GM18867 (cell line): ENCODE measurements at regions not wholly inside any gene's neighbourhood (a gene's known extent, or its start where the extent isn't known, plus 50 kb on each side); places are given as distances from the start of the nearest gene placed in this dataset.
A peak's percentile ranks its signal among the peaks of the same experiment; 100 is the strongest.
"Not testable (repeated sequence)": the region's sequence is repeated elsewhere in the genome, so short reads cannot be mapped to it uniquely, and the experiment has no call there.

Experiments
- ATAC-seq: cut with Tn5 transposase; IDR thresholded peaks from one replicate; pipeline ENCODE4 v1.9.1; 2021; ENCODE audit warnings: mild to moderate bottlenecking, moderate library complexity; ENCODE audit not compliant: unreplicated experiment

GRCh38 chr3:159669766-159670165 lies 318.9 kb upstream of the IL12A start:
- ATAC-seq, result no peak

- peak; percentile 88 for ATAC-seq
These were observed 315.6 kb upstream of the IL12A start for GRCh38 chr3:159672728-159673688.

GRCh38 chr3:159674583-159674982 lies 314.1 kb upstream of the IL12A start:
- no peak for ATAC-seq

- no peak for ATAC-seq
These were observed 313.4 kb upstream of the IL12A start for GRCh38 chr3:159675285-159675684.

- ATAC-seq, result no peak
These were observed 308.7 kb upstream of the IL12A start for GRCh38 chr3:159679900-159680299.

- not testable (repeated sequence) for ATAC-seq
These were observed 306.9 kb upstream of the IL12A start for GRCh38 chr3:159681717-159682116.

GRCh38 chr3:159685801-159686200 lies 302.8 kb upstream of the IL12A start:
- no peak for ATAC-seq

GRCh38 chr3:159693226-159693625 lies 295.4 kb upstream of the IL12A start:
- no peak for ATAC-seq

GRCh38 chr3:159711560-159712333 lies 276.9 kb upstream of the IL12A start:
- ATAC-seq, result no peak

- no peak for ATAC-seq
These were observed 267.3 kb upstream of the IL12A start for GRCh38 chr3:159721324-159721723.

GRCh38 chr3:159723295-159723694 lies 265.3 kb upstream of the IL12A start:
- no peak for ATAC-seq

GRCh38 chr3:159724627-159725026 lies 264.0 kb upstream of the IL12A start:
- ATAC-seq, result no peak

GRCh38 chr3:159726231-159726964 lies 262.2 kb upstream of the IL12A start:
- ATAC-seq, result no peak

GRCh38 chr3:159727506-159727905 lies 261.1 kb upstream of the IL12A start:
- ATAC-seq, result no peak

- no peak for ATAC-seq
These were observed 257.4 kb upstream of the IL12A start for GRCh38 chr3:159731254-159731653.

- ATAC-seq, result no peak
These were observed 256.2 kb upstream of the IL12A start for GRCh38 chr3:159732172-159733111.

- ATAC-seq, result no peak
These were observed 255.3 kb upstream of the IL12A start for GRCh38 chr3:159733194-159733860.

GRCh38 chr3:159734681-159735080 lies 254.0 kb upstream of the IL12A start:
- ATAC-seq, result no peak

- no peak for ATAC-seq
These were observed 249.5 kb upstream of the IL12A start for GRCh38 chr3:159739166-159739565.

- ATAC-seq, result peak; percentile 40
These were observed 248.7 kb upstream of the IL12A start for GRCh38 chr3:159739969-159740368.
